ENCODE measurements at regions not wholly inside any gene's neighbourhood (a gene's known extent, or its start where the extent isn't known, plus 50 kb on each side); places are given as distances from the start of the nearest gene placed in this dataset.
"Not testable (repeated sequence)": the region's sequence is repeated elsewhere in the genome, so short reads cannot be mapped to it uniquely, and the experiment has no call there.

GRCh38 chr6:120274547-120274946, 925.0 kb upstream of the MAN1A1 start:
- Histone ChIP-seq H3K4me1 (ENCODE audit: control insufficient read depth, insufficient read depth, low read length) (no peaks in the 10 kb centered on the region), H3K27me3 (ENCODE audit: control insufficient read depth, insufficient read depth, low read length, poor library complexity, severe bottlenecking) (no peaks in the 10 kb centered on the region), H3K36me3 (ENCODE audit: control insufficient read depth, insufficient read depth, low read length) (no peaks in the 10 kb centered on the region), H3K4me3 (ENCODE audit: low read length) (no peak overlapping the region), H3K27ac (ENCODE audit: low read depth, low read length) (no peak overlapping the region), H3K9me3 (ENCODE audit: control insufficient read depth, low read length) (peaks cover 12% of the 10 kb centered on the region), H3K9ac (ENCODE audit: extremely low read depth, low read length, poor library complexity, severe bottlenecking) (no peak overlapping the region)
- no peak for DNase-seq
- TF ChIP-seq CTCF (conservative IDR thresholded peaks at IDR 0.05), result peak; percentile 16
- Mint-ChIP-seq H3K27me3 (ENCODE audit: insufficient read depth) (no peaks in the 10 kb centered on the region), H3K9me3 (peaks cover 12% of the 10 kb centered on the region), H3K27ac (no peak overlapping the region), H3K36me3 (ENCODE audit: low read depth) (no peaks in the 10 kb centered on the region), H3K4me1 (no peaks in the 10 kb centered on the region), H3K4me3 (no peak overlapping the region)
- 87% methylated on average over 2 of the region's 2 CpGs; no CpG with 5 or more reads in 1 of the 2 experiments for WGBS, 2 experiments (ENCODE audit: insufficient coverage in 1 of 2, insufficient read length in 1 of 2)

GRCh38 chr6:120273411-120273810, 923.9 kb upstream of the MAN1A1 start:
- no peaks in the 10 kb centered on the region for H3K27me3 Mint-ChIP-seq (ENCODE audit: insufficient read depth)
- no peak overlapping the region for H3K27ac Mint-ChIP-seq
- WGBS, 2 experiments (ENCODE audit: insufficient coverage in 1 of 2, insufficient read length in 1 of 2), result 99 to 100% methylated on average over 2 of the region's 3 CpGs
- no peaks in the 10 kb centered on the region for H3K36me3 ChIP-seq (ENCODE audit: control insufficient read depth, insufficient read depth, low read length)
- H3K36me3 Mint-ChIP-seq (ENCODE audit: low read depth), result no peaks in the 10 kb centered on the region
- H3K27me3 ChIP-seq (ENCODE audit: control insufficient read depth, insufficient read depth, low read length, poor library complexity, severe bottlenecking), result no peaks in the 10 kb centered on the region
- no peak for DNase-seq
- TF ChIP-seq CTCF (conservative IDR thresholded peaks at IDR 0.05), result no peak
- no peak overlapping the region for H3K4me3 ChIP-seq (ENCODE audit: low read length)
- H3K4me1 Mint-ChIP-seq, result no peaks in the 10 kb centered on the region
- H3K9me3 Mint-ChIP-seq, result peaks cover 17% of the 10 kb centered on the region
- H3K9ac ChIP-seq (ENCODE audit: extremely low read depth, low read length, poor library complexity, severe bottlenecking), result no peak overlapping the region
- H3K9me3 ChIP-seq (ENCODE audit: control insufficient read depth, low read length), result peaks cover 12% of the 10 kb centered on the region
- no peaks in the 10 kb centered on the region for H3K4me1 ChIP-seq (ENCODE audit: control insufficient read depth, insufficient read depth, low read length)
- no peak overlapping the region for H3K4me3 Mint-ChIP-seq
- H3K27ac ChIP-seq (ENCODE audit: low read depth, low read length), result no peak overlapping the region

- no peak for TF ChIP-seq CTCF (conservative IDR thresholded peaks at IDR 0.05)
- Histone ChIP-seq H3K27me3 (ENCODE audit: control insufficient read depth, insufficient read depth, low read length, poor library complexity, severe bottlenecking) (no peaks in the 10 kb centered on the region), H3K4me3 (ENCODE audit: low read length) (no peak overlapping the region), H3K4me1 (ENCODE audit: control insufficient read depth, insufficient read depth, low read length) (no peaks in the 10 kb centered on the region), H3K9ac (ENCODE audit: extremely low read depth, low read length, poor library complexity, severe bottlenecking) (no peak overlapping the region), H3K27ac (ENCODE audit: low read depth, low read length) (no peak overlapping the region), H3K36me3 (ENCODE audit: control insufficient read depth, insufficient read depth, low read length) (no peaks in the 10 kb centered on the region), H3K9me3 (ENCODE audit: control insufficient read depth, low read length) (peaks cover 12% of the 10 kb centered on the region)
- peaks cover 28% of the 10 kb centered on the region for H3K9me3 Mint-ChIP-seq
- no peaks in the 10 kb centered on the region for H3K4me1 Mint-ChIP-seq
- H3K36me3 Mint-ChIP-seq (ENCODE audit: low read depth), result no peaks in the 10 kb centered on the region
- no peak overlapping the region for H3K27ac Mint-ChIP-seq
- H3K27me3 Mint-ChIP-seq (ENCODE audit: insufficient read depth), result no peaks in the 10 kb centered on the region
- DNase-seq, result no peak
- H3K4me3 Mint-ChIP-seq, result no peak overlapping the region
Observed at GRCh38 chr6:120272038-120272437, 922.5 kb upstream of the MAN1A1 start.

GRCh38 chr6:120268256-120268655, 918.7 kb upstream of the MAN1A1 start:
- WGBS, 2 experiments (ENCODE audit: insufficient coverage in 1 of 2, insufficient read length in 1 of 2), result 89 to 100% methylated on average over 4 to 9 of the region's 9 CpGs
- not testable (repeated sequence) for H3K27ac Mint-ChIP-seq; H3K27me3 ChIP-seq (ENCODE audit: control insufficient read depth, insufficient read depth, low read length, poor library complexity, severe bottlenecking); H3K4me1 Mint-ChIP-seq; H3K4me3 ChIP-seq (ENCODE audit: low read length); H3K36me3 ChIP-seq (ENCODE audit: control insufficient read depth, insufficient read depth, low read length); H3K9ac ChIP-seq (ENCODE audit: extremely low read depth, low read length, poor library complexity, severe bottlenecking); H3K27ac ChIP-seq (ENCODE audit: low read depth, low read length); H3K36me3 Mint-ChIP-seq (ENCODE audit: low read depth); DNase-seq; H3K4me3 Mint-ChIP-seq; H3K4me1 ChIP-seq (ENCODE audit: control insufficient read depth, insufficient read depth, low read length); H3K27me3 Mint-ChIP-seq (ENCODE audit: insufficient read depth)
- peaks cover 12% of the 10 kb centered on the region for H3K9me3 ChIP-seq (ENCODE audit: control insufficient read depth, low read length)
- peaks cover 30% of the 10 kb centered on the region for H3K9me3 Mint-ChIP-seq
